ENCODE measurements at regions not wholly inside any gene's neighbourhood (a gene's known extent, or its start where the extent isn't known, plus 50 kb on each side); places are given as distances from the start of the nearest gene placed in this dataset.

GRCh38 chr17:79320331-79320730, 245.7 kb downstream of the ENGASE start:
- TF ChIP-seq CTCF (IDR thresholded peaks at IDR 0.05; ENCODE audit: low read depth, low read length): no peak
- DNase-seq (ENCODE audit: low read depth in 2 of 2): no peak
- no peak overlapping the region for H3K4me3 ChIP-seq (replicated peaks in 1 of 2; ENCODE audit: low read depth in 2 of 2, low read length in 2 of 2)

GRCh38 chr17:79317916-79318315, 243.3 kb downstream of the ENGASE start:
- TF ChIP-seq CTCF (IDR thresholded peaks at IDR 0.05; ENCODE audit: low read depth, low read length): no peak
- no peak overlapping the region for H3K4me3 ChIP-seq (replicated peaks in 1 of 2; ENCODE audit: low read depth in 2 of 2, low read length in 2 of 2)
- no peak for DNase-seq (ENCODE audit: low read depth in 2 of 2)

- TF ChIP-seq CTCF (IDR thresholded peaks at IDR 0.05; ENCODE audit: low read depth, low read length): no peak
- H3K4me3 ChIP-seq (replicated peaks in 1 of 2; ENCODE audit: low read depth in 2 of 2, low read length in 2 of 2): no peak overlapping the region
- DNase-seq (ENCODE audit: low read depth in 2 of 2): no peak
Observed at GRCh38 chr17:79316805-79317204, 242.2 kb downstream of the ENGASE start.

- no peak for DNase-seq (ENCODE audit: low read depth in 2 of 2)
- H3K4me3 ChIP-seq (replicated peaks in 1 of 2; ENCODE audit: low read depth in 2 of 2, low read length in 2 of 2): no peak overlapping the region
- TF ChIP-seq CTCF (IDR thresholded peaks at IDR 0.05; ENCODE audit: low read depth, low read length): no peak
Observed at GRCh38 chr17:79315358-79316105, 240.9 kb downstream of the ENGASE start.

GRCh38 chr17:79314617-79315357, 240.2 kb downstream of the ENGASE start:
- no peak for TF ChIP-seq CTCF (IDR thresholded peaks at IDR 0.05; ENCODE audit: low read depth, low read length)
- H3K4me3 ChIP-seq (replicated peaks in 1 of 2; ENCODE audit: low read depth in 2 of 2, low read length in 2 of 2): no peak overlapping the region
- no peak for DNase-seq (ENCODE audit: low read depth in 2 of 2)

GRCh38 chr17:79311373-79311772, 236.7 kb downstream of the ENGASE start:
- TF ChIP-seq CTCF (IDR thresholded peaks at IDR 0.05; ENCODE audit: low read depth, low read length): no peak
- DNase-seq (ENCODE audit: low read depth in 2 of 2): no peak
- no peak overlapping the region for H3K4me3 ChIP-seq (replicated peaks in 1 of 2; ENCODE audit: low read depth in 2 of 2, low read length in 2 of 2)

Measured in cardiac fibroblast (primary cell).